HG02973 (cell line): ENCODE measurements at regions not wholly inside any gene's neighbourhood (a gene's known extent, or its start where the extent isn't known, plus 50 kb on each side); places are given as distances from the start of the nearest gene placed in this dataset.
"Not testable (repeated sequence)": the region's sequence is repeated elsewhere in the genome, so short reads cannot be mapped to it uniquely, and the experiment has no call there.

Source experiments
- ATAC-seq: cut with Tn5 transposase; IDR thresholded peaks from one replicate; pipeline ENCODE4 v1.9.1; 2021; ENCODE audit warnings: moderate library complexity; ENCODE audit not compliant: unreplicated experiment

GRCh38 chr3:191148131-191148530, 50.9 kb upstream of the OSTN start:
- ATAC-seq, result no peak

- ATAC-seq, result no peak
Observed at GRCh38 chr3:191143224-191143623, 55.8 kb upstream of the OSTN start.

GRCh38 chr3:191141728-191142127, 57.3 kb upstream of the OSTN start:
- ATAC-seq, result no peak

GRCh38 chr3:191139736-191140135, 59.3 kb upstream of the OSTN start:
- ATAC-seq, result peak; percentile 63

- ATAC-seq, result peak; percentile 35
Observed at GRCh38 chr3:191138937-191139336, 60.1 kb upstream of the OSTN start.

GRCh38 chr3:191137708-191138107, 61.3 kb upstream of the OSTN start:
- no peak for ATAC-seq

GRCh38 chr3:191136347-191136746, 62.7 kb upstream of the OSTN start:
- ATAC-seq, result no peak

GRCh38 chr3:191135175-191135574, 63.9 kb upstream of the OSTN start:
- no peak for ATAC-seq

- ATAC-seq, result no peak
Observed at GRCh38 chr3:191133359-191133758, 65.7 kb upstream of the OSTN start.

GRCh38 chr3:191131305-191131704, 67.7 kb upstream of the OSTN start:
- no peak for ATAC-seq

- not testable (repeated sequence) for ATAC-seq
Observed at GRCh38 chr3:191124891-191125290, 74.2 kb upstream of the OSTN start.

- no peak for ATAC-seq
Observed at GRCh38 chr3:191123946-191124345, 75.1 kb upstream of the OSTN start.

GRCh38 chr3:191123231-191123630, 75.8 kb upstream of the OSTN start:
- ATAC-seq, result no peak

GRCh38 chr3:191120447-191121298, 78.4 kb upstream of the OSTN start:
- peak; percentile 62 for ATAC-seq

- ATAC-seq, result peak; percentile 57
Observed at GRCh38 chr3:191119415-191120295, 79.4 kb upstream of the OSTN start.

- no peak for ATAC-seq
Observed at GRCh38 chr3:191111722-191112121, 87.3 kb upstream of the OSTN start.

GRCh38 chr3:191105418-191105817, 93.6 kb upstream of the OSTN start:
- ATAC-seq, result peak; percentile 74

GRCh38 chr3:191100516-191100915, 98.5 kb upstream of the OSTN start:
- no peak for ATAC-seq

- ATAC-seq, result no peak
Observed at GRCh38 chr3:191094057-191094845, 104.8 kb upstream of the OSTN start.

- ATAC-seq, result no peak
Observed at GRCh38 chr3:191087391-191087790, 111.7 kb upstream of the OSTN start.

GRCh38 chr3:191085091-191085490, 114.0 kb upstream of the OSTN start:
- ATAC-seq, result no peak
